ENCODE measurements at regions not wholly inside any gene's neighbourhood (a gene's known extent, or its start where the extent isn't known, plus 50 kb on each side); places are given as distances from the start of the nearest gene placed in this dataset.

DNA sequence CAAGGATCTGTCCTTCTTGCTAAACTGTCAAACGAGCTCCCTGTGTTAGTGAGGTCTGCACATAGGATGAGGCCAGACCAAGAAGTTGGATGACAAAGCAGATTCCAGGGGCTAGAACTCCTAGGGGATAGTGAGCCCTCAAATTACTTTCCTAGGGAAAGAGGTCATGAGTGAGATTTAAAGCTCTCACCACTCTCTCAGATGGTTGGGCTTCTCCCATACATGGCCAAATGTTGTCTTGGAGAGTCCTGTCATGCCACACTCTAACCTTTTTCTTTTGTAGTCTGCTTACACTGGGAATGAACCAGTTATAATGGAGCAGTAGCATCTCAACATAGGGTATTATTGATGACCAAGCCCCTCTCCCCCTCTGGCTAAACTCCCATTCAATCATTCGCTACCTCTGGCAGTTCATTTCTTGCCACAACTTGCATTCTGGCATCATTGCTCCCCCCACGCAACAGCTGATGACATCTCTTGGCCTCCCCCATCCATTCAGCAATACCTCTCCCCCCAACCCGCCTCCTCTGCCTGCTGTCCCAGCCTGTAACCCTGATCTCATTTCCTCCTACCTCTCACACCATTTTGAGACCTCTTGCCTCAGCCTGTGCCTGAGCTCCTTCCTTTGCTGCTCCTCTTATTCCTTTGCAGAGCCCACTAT, 64.7 kb upstream of the CISTR start:
- TF ChIP-seq MYC (IDR thresholded peaks at IDR 0.05; ENCODE audit: low read depth, low read length) = no peak
- TF ChIP-seq, protein P1, sequence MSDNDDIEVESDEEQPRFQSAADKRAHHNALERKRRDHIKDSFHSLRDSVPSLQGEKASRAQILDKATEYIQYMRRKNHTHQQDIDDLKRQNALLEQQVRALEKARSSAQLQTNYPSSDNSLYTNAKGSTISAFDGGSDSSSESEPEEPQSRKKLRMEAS (IDR thresholded peaks at IDR 0.05; ENCODE audit: low read depth, low read length) = no peak
- TF ChIP-seq, protein P2, sequence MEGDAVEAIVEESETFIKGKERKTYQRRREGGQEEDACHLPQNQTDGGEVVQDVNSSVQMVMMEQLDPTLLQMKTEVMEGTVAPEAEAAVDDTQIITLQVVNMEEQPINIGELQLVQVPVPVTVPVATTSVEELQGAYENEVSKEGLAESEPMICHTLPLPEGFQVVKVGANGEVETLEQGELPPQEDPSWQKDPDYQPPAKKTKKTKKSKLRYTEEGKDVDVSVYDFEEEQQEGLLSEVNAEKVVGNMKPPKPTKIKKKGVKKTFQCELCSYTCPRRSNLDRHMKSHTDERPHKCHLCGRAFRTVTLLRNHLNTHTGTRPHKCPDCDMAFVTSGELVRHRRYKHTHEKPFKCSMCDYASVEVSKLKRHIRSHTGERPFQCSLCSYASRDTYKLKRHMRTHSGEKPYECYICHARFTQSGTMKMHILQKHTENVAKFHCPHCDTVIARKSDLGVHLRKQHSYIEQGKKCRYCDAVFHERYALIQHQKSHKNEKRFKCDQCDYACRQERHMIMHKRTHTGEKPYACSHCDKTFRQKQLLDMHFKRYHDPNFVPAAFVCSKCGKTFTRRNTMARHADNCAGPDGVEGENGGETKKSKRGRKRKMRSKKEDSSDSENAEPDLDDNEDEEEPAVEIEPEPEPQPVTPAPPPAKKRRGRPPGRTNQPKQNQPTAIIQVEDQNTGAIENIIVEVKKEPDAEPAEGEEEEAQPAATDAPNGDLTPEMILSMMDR (IDR thresholded peaks at IDR 0.05; ENCODE audit: low read depth, low read length) = no peak
- TF ChIP-seq POLR2A (IDR thresholded peaks at IDR 0.05; ENCODE audit: extremely low read depth, insufficient read length) = no peak
- no peak overlapping the region for H3K4me3 ChIP-seq (ENCODE audit: low read depth, low read length)
- DNase-seq (ENCODE audit: low read depth) = peak; percentile 21

DNA sequence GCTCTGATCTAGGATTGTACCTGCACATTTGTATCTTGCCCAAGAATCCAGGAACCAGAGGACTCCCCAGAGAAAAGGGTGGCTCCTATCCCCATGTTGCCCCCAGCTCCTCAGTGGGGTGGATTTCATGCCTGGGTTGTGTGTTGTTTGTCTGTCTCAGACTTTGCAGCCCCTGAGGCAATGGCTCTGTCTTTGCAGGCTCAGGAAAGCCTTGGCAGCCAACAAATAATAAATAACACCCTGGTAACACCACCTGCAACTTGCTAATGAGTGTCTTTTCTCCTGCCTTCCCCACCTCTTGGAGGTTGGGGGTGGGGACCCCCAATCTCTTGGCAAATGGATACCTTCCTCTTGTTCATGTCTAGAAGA, 65.2 kb upstream of the CISTR start:
- no peak for DNase-seq (ENCODE audit: low read depth)
- no peak overlapping the region for H3K4me3 ChIP-seq (ENCODE audit: low read depth, low read length)
- TF ChIP-seq, protein P2 (IDR thresholded peaks at IDR 0.05; ENCODE audit: low read depth, low read length) = no peak
- TF ChIP-seq POLR2A (IDR thresholded peaks at IDR 0.05; ENCODE audit: extremely low read depth, insufficient read length) (no peak), MYC (IDR thresholded peaks at IDR 0.05; ENCODE audit: low read depth, low read length) (no peak)
- TF ChIP-seq, protein P1 (IDR thresholded peaks at IDR 0.05; ENCODE audit: low read depth, low read length) = no peak

DNA sequence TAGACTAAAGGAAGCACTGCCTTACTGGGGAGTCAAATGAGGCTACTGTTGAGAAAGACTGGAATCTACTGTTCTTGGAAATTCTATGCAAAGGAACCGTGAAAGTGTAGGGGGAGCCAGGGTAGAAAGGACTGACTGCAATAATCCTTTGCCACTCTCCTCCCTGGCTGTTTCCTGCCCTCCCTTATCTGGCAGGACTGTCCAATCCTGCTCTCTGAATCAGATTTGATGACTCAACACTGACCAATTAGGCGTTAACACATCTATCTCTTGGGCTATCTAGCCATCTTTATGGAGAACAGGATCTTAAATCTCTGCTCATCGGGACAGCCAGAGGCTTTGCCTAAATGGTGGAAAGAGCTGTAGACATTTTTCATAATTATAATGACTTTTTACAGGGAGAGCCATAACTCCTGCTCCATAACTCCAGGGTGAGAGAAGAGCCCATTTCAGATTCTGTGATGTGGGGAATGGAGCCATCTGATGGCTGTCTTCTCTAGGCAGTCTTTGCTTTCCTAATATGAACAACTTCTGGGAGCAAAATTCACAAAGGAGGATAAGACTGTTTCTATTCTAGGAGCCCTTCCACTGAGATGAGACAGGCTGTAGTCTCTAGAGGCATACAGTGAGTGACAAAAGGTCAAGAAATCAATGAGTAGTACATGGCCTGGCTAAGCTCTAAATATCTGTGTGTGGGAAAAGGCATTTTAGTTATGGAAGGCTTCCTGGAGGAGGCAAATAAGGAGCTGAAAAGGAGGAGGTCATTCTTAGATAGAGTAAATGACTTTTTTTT, 68.9 kb upstream of the CISTR start:
- H3K4me3 ChIP-seq (ENCODE audit: low read depth, low read length) = no peak overlapping the region
- TF ChIP-seq POLR2A (IDR thresholded peaks at IDR 0.05; ENCODE audit: extremely low read depth, insufficient read length) = no peak
- TF ChIP-seq, protein P1 (IDR thresholded peaks at IDR 0.05; ENCODE audit: low read depth, low read length) = no peak
- DNase-seq (ENCODE audit: low read depth) = peak; percentile 9

DNA sequence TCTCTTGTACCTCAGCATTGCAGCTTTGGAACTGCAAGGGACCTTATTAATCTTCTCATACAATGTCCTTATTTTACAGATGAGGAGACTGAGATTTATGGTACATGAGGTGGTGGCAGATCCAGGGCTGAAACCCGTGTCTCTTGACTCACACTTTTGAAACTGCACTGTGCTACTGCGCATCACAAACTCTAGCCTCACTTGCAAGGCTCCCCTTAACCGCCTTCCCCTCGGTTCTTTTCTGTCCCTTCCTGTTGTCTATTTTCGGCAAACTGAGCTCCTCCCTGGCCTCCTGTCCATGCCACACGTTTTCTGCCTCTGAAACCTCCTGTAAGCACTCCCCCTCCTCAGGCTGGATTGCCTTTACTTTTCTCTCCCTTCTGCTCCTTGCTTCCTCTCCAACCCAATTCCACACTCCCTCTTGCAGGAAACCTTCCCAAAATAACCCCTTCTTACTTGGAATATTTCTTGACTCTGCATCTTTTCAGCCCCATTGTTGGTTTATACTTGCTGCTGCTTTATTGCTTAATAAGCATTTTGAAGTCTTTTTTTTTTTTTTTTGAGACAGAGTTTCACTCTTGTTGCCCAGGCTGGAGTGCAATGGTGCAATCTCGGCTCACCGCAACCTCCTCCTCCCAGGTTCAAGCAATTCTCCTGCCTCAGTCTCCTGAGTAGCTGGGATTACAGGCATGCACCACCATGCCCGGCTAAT, 72.4 kb upstream of the CISTR start:
- TF ChIP-seq, protein P2 (IDR thresholded peaks at IDR 0.05; ENCODE audit: low read depth, low read length) = no peak
- TF ChIP-seq POLR2A (IDR thresholded peaks at IDR 0.05; ENCODE audit: extremely low read depth, insufficient read length) (no peak), MYC (IDR thresholded peaks at IDR 0.05; ENCODE audit: low read depth, low read length) (no peak)
- TF ChIP-seq, protein P1 (IDR thresholded peaks at IDR 0.05; ENCODE audit: low read depth, low read length) = no peak
- peak; percentile 41 for DNase-seq (ENCODE audit: low read depth)
- H3K4me3 ChIP-seq (ENCODE audit: low read depth, low read length) = no peak overlapping the region

DNA sequence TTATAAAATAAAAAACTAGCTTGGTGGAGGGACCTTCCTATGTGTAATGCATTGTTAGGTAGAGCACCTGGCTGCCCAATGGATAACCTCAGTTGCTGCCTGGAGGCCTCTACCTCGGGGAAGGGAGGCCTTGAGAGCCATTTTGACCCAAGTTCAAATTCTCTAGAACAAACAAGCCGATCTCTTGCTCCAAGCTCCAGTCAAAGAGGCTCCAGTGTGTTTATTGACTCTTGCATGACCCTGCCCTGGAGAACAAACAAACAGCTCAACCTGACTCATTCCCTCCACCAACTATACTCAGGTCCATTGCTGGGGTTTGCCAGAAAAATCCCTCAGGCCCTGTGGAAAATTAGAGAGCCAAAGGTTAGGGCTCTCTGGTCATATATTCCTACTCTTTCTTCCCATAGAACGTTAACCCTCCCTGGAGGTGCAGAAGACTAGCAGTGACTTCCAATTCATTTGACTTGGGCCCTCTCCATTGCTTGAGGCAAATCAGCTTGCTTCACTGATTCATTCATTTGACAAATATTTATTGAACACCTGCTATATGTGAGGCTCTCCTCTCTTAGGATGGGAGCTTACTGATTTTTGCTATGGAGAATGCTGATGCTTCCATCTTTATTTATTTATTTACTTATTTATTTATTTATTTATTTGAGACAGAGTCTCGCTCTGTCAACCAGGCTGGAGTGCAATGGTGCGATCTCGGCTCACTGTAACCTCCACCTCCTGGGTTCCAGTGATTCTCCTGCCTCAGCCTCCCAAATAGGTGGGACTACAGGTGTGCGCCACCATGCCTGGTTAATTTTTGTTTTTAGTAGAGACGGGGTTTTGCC, 73.7 kb upstream of the CISTR start:
- H3K4me3 ChIP-seq (ENCODE audit: low read depth, low read length) = no peak overlapping the region
- no peak for TF ChIP-seq MYC (IDR thresholded peaks at IDR 0.05; ENCODE audit: low read depth, low read length)
- TF ChIP-seq, protein P2 (IDR thresholded peaks at IDR 0.05; ENCODE audit: low read depth, low read length) = no peak
- TF ChIP-seq, protein P1 (IDR thresholded peaks at IDR 0.05; ENCODE audit: low read depth, low read length) = no peak
- TF ChIP-seq POLR2A (IDR thresholded peaks at IDR 0.05; ENCODE audit: extremely low read depth, insufficient read length) = no peak
- no peak for DNase-seq (ENCODE audit: low read depth)

Data from NB4 (cell line).